ENCODE measurements at regions not wholly inside any gene's neighbourhood (a gene's known extent, or its start where the extent isn't known, plus 50 kb on each side); places are given as distances from the start of the nearest gene placed in this dataset.

- TF ChIP-seq RARB (CRISPR knock-in tag; IDR thresholded peaks at IDR 0.05) (no peak), ZNF565 (CRISPR knock-in tag; conservative IDR thresholded peaks at IDR 0.05; ENCODE audit: low read depth) (no peak), ZC3H10 (CRISPR knock-in tag; IDR thresholded peaks at IDR 0.05) (no peak), TCF4 (CRISPR knock-in tag; IDR thresholded peaks at IDR 0.05; ENCODE audit: borderline replicate concordance) (no peak), CSDC2 (CRISPR knock-in tag; IDR thresholded peaks at IDR 0.05) (no peak), CREB5 (CRISPR knock-in tag; IDR thresholded peaks at IDR 0.05; ENCODE audit: low read depth) (no peak), OSR1 (CRISPR knock-in tag; IDR thresholded peaks at IDR 0.05) (no peak), ZFP3 (CRISPR knock-in tag; IDR thresholded peaks at IDR 0.05) (no peak), GLIS3 (CRISPR knock-in tag; IDR thresholded peaks at IDR 0.05) (no peak), SNAI2 (CRISPR knock-in tag; IDR thresholded peaks at IDR 0.05) (no peak)
- TF ChIP-seq, protein P1, sequence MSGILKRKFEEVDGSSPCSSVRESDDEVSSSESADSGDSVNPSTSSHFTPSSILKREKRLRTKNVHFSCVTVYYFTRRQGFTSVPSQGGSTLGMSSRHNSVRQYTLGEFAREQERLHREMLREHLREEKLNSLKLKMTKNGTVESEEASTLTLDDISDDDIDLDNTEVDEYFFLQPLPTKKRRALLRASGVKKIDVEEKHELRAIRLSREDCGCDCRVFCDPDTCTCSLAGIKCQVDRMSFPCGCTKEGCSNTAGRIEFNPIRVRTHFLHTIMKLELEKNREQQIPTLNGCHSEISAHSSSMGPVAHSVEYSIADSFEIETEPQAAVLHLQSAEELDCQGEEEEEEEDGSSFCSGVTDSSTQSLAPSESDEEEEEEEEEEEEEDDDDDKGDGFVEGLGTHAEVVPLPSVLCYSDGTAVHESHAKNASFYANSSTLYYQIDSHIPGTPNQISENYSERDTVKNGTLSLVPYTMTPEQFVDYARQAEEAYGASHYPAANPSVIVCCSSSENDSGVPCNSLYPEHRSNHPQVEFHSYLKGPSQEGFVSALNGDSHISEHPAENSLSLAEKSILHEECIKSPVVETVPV (CRISPR knock-in tag; IDR thresholded peaks at IDR 0.05), result no peak
- no peak for ATAC-seq
Measured at GRCh38 chr10:123527151-123527550, 139.0 kb upstream of the GPR26 start.

GRCh38 chr10:123529146-123529760, 136.9 kb upstream of the GPR26 start:
- TF ChIP-seq ZNF8 (CRISPR knock-in tag; IDR thresholded peaks at IDR 0.05) (no peak), TSHZ2 (CRISPR knock-in tag; IDR thresholded peaks at IDR 0.05) (no peak), ZNF70 (CRISPR knock-in tag; IDR thresholded peaks at IDR 0.05) (no peak), ISL1 (CRISPR knock-in tag; IDR thresholded peaks at IDR 0.05) (no peak), ZNF565 (CRISPR knock-in tag; conservative IDR thresholded peaks at IDR 0.05; ENCODE audit: low read depth) (no peak), RARB (CRISPR knock-in tag; IDR thresholded peaks at IDR 0.05) (no peak), ESRRG (CRISPR knock-in tag; IDR thresholded peaks at IDR 0.05) (no peak), TOX (CRISPR knock-in tag; IDR thresholded peaks at IDR 0.05; ENCODE audit: borderline replicate concordance) (no peak), SNAI2 (CRISPR knock-in tag; IDR thresholded peaks at IDR 0.05) (no peak)
- TF ChIP-seq, protein P2, sequence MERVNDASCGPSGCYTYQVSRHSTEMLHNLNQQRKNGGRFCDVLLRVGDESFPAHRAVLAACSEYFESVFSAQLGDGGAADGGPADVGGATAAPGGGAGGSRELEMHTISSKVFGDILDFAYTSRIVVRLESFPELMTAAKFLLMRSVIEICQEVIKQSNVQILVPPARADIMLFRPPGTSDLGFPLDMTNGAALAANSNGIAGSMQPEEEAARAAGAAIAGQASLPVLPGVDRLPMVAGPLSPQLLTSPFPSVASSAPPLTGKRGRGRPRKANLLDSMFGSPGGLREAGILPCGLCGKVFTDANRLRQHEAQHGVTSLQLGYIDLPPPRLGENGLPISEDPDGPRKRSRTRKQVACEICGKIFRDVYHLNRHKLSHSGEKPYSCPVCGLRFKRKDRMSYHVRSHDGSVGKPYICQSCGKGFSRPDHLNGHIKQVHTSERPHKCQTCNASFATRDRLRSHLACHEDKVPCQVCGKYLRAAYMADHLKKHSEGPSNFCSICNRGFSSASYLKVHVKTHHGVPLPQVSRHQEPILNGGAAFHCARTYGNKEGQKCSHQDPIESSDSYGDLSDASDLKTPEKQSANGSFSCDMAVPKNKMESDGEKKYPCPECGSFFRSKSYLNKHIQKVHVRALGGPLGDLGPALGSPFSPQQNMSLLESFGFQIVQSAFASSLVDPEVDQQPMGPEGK (CRISPR knock-in tag; IDR thresholded peaks at IDR 0.05; ENCODE audit: borderline replicate concordance), result no peak
- TF ChIP-seq, protein P1 (CRISPR knock-in tag; IDR thresholded peaks at IDR 0.05), result no peak
- ATAC-seq, result no peak

GRCh38 chr10:123530166-123530870, 135.8 kb upstream of the GPR26 start:
- TF ChIP-seq CSDC2 (CRISPR knock-in tag; IDR thresholded peaks at IDR 0.05) (no peak), CREB5 (CRISPR knock-in tag; IDR thresholded peaks at IDR 0.05; ENCODE audit: low read depth) (no peak), TOX (CRISPR knock-in tag; IDR thresholded peaks at IDR 0.05; ENCODE audit: borderline replicate concordance) (no peak), OSR1 (CRISPR knock-in tag; IDR thresholded peaks at IDR 0.05) (no peak), POU6F1 (CRISPR knock-in tag; IDR thresholded peaks at IDR 0.05; ENCODE audit: borderline replicate concordance, low read depth) (no peak), RARB (CRISPR knock-in tag; IDR thresholded peaks at IDR 0.05) (no peak), ZC3H10 (CRISPR knock-in tag; IDR thresholded peaks at IDR 0.05) (no peak), TCF4 (CRISPR knock-in tag; IDR thresholded peaks at IDR 0.05; ENCODE audit: borderline replicate concordance) (no peak), PPARA (CRISPR knock-in tag; IDR thresholded peaks at IDR 0.05; ENCODE audit: borderline replicate concordance) (no peak), ARNTL (CRISPR knock-in tag; IDR thresholded peaks at IDR 0.05; ENCODE audit: borderline replicate concordance, low read depth) (no peak)
- TF ChIP-seq, protein P2 (CRISPR knock-in tag; IDR thresholded peaks at IDR 0.05; ENCODE audit: borderline replicate concordance), result no peak

More at GRCh38 chr10:123530166-123530870, 135.8 kb upstream of the GPR26 start:
- no peak for ATAC-seq

Measured in SK-N-SH treated with all-trans-retinoic acid at 6 μM for 48 hours (cell line).